ENCODE measurements at regions not wholly inside any gene's neighbourhood (a gene's known extent, or its start where the extent isn't known, plus 50 kb on each side); places are given as distances from the start of the nearest gene placed in this dataset.

DNA sequence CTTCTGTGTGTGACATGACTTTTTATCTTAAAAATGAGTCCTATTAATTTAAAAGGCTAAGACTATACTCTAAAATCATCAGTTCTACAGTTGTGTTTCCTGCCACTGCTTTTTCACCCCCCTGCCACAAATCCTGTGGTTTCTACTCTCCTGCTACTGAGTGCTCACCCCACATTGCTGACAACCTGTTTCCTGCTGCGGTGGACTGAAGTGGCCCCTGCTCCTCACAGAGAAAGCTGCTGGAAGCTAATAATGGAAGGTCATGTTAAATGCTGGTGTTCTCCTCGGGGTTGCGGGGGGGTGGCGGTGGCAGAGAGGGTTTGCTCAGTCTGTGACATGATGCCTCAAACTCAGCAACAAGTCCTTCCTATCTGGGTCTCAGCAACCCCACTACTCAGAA is 113.2 kb upstream of the INHBA start:
- no peaks in the 10 kb centered on the region for H3K36me3 Mint-ChIP-seq (ENCODE audit: low read depth)
- H3K27ac Mint-ChIP-seq: no peak overlapping the region
- peaks cover 5% of the 10 kb centered on the region for H3K27me3 Mint-ChIP-seq (ENCODE audit: low read depth)
- H3K9me3 Mint-ChIP-seq: peaks cover 14% of the 10 kb centered on the region
- no peak overlapping the region for H3K4me3 Mint-ChIP-seq
- H3K4me1 Mint-ChIP-seq: no peaks in the 10 kb centered on the region
- TF ChIP-seq, protein P1, sequence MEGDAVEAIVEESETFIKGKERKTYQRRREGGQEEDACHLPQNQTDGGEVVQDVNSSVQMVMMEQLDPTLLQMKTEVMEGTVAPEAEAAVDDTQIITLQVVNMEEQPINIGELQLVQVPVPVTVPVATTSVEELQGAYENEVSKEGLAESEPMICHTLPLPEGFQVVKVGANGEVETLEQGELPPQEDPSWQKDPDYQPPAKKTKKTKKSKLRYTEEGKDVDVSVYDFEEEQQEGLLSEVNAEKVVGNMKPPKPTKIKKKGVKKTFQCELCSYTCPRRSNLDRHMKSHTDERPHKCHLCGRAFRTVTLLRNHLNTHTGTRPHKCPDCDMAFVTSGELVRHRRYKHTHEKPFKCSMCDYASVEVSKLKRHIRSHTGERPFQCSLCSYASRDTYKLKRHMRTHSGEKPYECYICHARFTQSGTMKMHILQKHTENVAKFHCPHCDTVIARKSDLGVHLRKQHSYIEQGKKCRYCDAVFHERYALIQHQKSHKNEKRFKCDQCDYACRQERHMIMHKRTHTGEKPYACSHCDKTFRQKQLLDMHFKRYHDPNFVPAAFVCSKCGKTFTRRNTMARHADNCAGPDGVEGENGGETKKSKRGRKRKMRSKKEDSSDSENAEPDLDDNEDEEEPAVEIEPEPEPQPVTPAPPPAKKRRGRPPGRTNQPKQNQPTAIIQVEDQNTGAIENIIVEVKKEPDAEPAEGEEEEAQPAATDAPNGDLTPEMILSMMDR (IDR thresholded peaks at IDR 0.05; ENCODE audit: unreplicated experiment in 3 of 3): no peak

DNA sequence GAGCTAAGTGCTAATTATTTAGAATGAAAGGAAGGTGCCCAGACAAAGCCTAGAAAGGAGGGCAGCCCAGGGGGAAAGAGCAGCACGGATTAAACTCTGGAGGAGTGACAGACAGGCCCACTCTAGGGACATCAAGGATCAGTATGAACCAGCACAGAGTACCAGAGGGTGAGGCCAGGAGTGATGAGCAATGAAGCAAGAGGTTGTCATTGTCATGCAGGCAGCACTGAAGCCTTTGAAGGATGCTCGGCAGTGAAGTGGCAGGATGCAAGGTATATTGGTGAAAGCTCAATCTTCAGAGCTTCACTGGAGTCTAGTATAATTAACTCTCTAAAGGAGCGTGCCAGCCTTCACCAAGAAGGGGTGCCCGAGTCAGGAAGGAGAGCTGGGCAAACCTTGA is 112.0 kb upstream of the INHBA start:
- TF ChIP-seq, protein P1 (IDR thresholded peaks at IDR 0.05; ENCODE audit: unreplicated experiment in 3 of 3): no peak
- no peaks in the 10 kb centered on the region for H3K4me1 Mint-ChIP-seq
- H3K4me3 Mint-ChIP-seq: no peak overlapping the region

DNA sequence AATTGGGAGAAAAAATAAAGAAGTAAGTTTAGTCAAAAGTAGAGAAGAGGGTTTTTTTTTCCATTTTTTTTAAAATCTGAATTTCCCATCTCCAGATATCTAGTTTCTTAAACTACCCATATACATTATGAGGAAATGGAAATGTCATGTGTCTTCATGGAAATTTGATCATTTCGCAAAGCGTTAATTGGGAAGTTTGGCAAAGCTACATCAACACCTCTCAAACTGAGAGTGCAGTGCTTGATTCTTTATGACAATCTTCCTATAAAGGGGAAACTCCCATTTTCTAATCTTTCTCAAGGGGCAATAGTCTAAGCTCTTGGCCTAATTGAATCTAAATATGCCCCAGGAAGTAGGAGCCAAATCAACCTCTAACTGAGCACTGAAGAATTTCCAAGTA is 110.4 kb upstream of the INHBA start:
- Mint-ChIP-seq H3K27me3 (ENCODE audit: low read depth) (peaks cover 5% of the 10 kb centered on the region), H3K27ac (no peak overlapping the region), H3K9me3 (peaks cover 3% of the 10 kb centered on the region), H3K4me3 (no peak overlapping the region), H3K4me1 (no peaks in the 10 kb centered on the region), H3K36me3 (ENCODE audit: low read depth) (no peaks in the 10 kb centered on the region)
- TF ChIP-seq, protein P1 (IDR thresholded peaks at IDR 0.05; ENCODE audit: unreplicated experiment in 3 of 3): no peak

More for the DNA sequence above, 112.0 kb upstream of the INHBA start:
- H3K9me3 Mint-ChIP-seq: peaks cover 13% of the 10 kb centered on the region
- peaks cover 5% of the 10 kb centered on the region for H3K27me3 Mint-ChIP-seq (ENCODE audit: low read depth)
- H3K27ac Mint-ChIP-seq: no peak overlapping the region
- H3K36me3 Mint-ChIP-seq (ENCODE audit: low read depth): no peaks in the 10 kb centered on the region

DNA sequence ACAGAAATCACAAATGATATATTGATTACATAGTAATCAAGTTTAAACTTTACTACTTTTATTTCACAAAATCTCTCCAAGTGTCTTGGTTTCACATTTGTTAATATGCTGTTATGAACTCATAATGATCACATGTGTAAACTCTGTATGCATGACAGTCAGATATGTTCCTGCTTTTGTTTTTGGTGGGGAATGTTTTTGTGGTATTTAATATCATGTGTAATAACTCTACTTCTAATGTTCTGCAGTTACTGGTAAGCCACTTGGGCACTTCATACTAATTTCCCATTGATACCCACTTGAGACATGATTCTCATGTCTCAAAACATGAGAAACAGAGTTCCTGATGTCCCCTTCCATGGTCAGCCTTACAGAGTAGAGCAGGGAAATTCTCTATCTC is 109.1 kb upstream of the INHBA start:
- TF ChIP-seq, protein P1 (IDR thresholded peaks at IDR 0.05; ENCODE audit: unreplicated experiment in 3 of 3): no peak
- H3K27me3 Mint-ChIP-seq (ENCODE audit: low read depth): peaks cover 5% of the 10 kb centered on the region
- H3K36me3 Mint-ChIP-seq (ENCODE audit: low read depth): no peaks in the 10 kb centered on the region
- peaks cover 3% of the 10 kb centered on the region for H3K9me3 Mint-ChIP-seq
- no peak overlapping the region for H3K27ac Mint-ChIP-seq
- H3K4me1 Mint-ChIP-seq: no peaks in the 10 kb centered on the region
- no peak overlapping the region for H3K4me3 Mint-ChIP-seq

DNA sequence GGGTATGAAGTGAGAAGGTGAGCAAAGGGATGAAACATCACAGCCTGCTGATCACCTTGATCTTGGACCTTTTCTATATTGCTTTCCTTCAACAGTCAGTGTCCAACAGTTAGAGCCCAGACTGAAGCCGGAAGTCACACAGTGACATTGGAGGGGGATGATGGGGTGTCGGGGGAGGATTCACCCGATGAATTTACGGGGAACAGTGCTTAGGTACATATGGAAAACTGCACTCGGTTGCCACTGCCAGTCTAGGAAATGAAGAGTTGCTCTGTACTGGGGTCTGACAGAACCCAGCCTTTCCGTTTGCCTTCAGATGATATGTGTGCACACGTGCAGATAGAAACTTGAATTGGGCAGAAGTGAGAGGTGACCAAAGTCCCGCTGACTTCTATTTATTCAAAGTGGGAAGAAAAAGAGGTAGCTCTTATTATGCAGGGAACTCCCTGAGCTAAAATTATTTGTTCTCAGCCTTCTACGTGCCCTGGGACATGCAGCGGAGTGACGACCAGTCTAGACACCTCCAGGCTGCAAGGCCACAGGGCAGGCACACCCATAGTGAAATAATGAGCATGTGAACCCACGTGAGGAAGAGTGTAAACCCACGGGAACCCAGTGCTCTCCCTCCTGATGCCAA is 107.2 kb upstream of the INHBA start:
- H3K4me1 Mint-ChIP-seq: no peaks in the 10 kb centered on the region
- H3K9me3 Mint-ChIP-seq: peaks cover 3% of the 10 kb centered on the region
- H3K36me3 Mint-ChIP-seq (ENCODE audit: low read depth): no peaks in the 10 kb centered on the region
- peaks cover under 1% of the 10 kb centered on the region for H3K27me3 Mint-ChIP-seq (ENCODE audit: low read depth)
- no peak overlapping the region for H3K27ac Mint-ChIP-seq
- TF ChIP-seq, protein P1 (IDR thresholded peaks at IDR 0.05; ENCODE audit: unreplicated experiment in 3 of 3): no peak
- no peak overlapping the region for H3K4me3 Mint-ChIP-seq

DNA sequence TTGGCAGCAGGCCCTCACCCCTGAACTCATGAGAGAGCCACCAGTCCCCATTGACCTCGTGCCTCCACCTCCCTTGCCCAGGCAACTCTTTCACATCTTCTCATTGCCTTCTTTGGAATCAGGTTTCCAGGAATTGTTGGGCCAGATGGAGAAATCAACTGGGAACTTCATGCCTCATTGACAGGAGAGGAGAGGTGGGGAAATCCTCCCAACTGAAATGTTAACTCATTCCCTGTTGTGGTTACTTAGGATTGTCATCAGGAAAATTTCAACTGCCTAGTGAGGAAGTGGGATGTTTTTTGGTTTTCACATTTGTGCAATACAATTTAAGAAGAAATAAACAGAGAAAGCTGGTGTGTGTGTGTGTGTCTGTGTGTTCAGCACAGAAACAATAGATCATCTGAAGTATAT is 106.6 kb upstream of the INHBA start:
- H3K4me1 Mint-ChIP-seq: no peaks in the 10 kb centered on the region
- H3K9me3 Mint-ChIP-seq: peaks cover 3% of the 10 kb centered on the region
- TF ChIP-seq, protein P1 (IDR thresholded peaks at IDR 0.05; ENCODE audit: unreplicated experiment in 3 of 3): no peak
- H3K27me3 Mint-ChIP-seq (ENCODE audit: low read depth): no peaks in the 10 kb centered on the region
- no peak overlapping the region for H3K27ac Mint-ChIP-seq
- H3K4me3 Mint-ChIP-seq: no peak overlapping the region
- H3K36me3 Mint-ChIP-seq (ENCODE audit: low read depth): no peaks in the 10 kb centered on the region
